NCI-H1105 (cell line): ENCODE measurements at regions not wholly inside any gene's neighbourhood (a gene's known extent, or its start where the extent isn't known, plus 50 kb on each side); places are given as distances from the start of the nearest gene placed in this dataset.

Experiments used
- DNase-seq: peaks from one replicate; lab custom pipeline; 2025; lab: John Stamatoyannopoulos, UW

DNA sequence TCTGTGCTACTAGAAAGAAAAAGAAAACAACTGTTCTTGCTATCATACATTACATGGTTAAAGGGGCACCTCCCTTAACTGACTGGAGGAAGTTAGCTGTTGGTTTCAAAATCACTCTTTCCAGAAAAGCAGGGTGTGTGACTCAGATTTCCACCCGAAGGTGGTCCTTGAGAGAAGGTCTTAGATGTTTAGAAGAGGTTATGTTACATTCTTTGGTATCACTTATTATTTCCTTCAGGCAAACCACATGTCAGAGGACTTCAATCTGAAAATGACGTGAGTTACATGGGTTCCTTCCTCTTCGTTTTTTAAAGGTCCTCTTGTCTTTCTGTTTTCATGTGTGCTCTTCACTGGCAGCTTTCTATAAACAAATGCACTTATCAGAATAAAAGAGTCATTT is 307.9 kb upstream of the CBLB start:
- no peak for DNase-seq

DNA sequence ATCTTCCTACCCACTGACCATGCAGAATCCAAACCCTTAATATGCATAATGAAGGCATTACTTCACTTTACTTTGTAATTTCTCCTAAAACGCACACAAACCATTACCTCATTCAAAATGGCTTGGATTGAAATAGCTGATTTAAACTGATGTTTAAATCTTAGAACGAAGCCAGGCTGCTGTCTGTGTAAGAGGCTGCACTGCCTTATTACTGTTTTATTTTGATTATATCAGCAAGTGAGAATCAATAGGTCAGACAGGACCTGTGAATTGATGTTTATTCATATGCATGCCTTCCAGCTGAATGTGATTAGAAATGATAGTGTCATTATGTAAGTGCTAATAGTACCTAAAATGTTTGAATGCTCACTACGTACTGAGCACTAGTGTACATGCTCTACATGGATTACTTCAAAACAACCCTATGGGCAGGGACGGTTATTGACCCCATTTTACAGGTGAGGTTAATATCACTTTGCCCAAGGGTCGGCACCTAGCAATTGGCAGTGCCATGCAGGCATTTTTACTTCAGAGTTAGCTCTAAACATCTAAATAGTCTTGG is 314.2 kb upstream of the CBLB start:
- no peak for DNase-seq

DNA sequence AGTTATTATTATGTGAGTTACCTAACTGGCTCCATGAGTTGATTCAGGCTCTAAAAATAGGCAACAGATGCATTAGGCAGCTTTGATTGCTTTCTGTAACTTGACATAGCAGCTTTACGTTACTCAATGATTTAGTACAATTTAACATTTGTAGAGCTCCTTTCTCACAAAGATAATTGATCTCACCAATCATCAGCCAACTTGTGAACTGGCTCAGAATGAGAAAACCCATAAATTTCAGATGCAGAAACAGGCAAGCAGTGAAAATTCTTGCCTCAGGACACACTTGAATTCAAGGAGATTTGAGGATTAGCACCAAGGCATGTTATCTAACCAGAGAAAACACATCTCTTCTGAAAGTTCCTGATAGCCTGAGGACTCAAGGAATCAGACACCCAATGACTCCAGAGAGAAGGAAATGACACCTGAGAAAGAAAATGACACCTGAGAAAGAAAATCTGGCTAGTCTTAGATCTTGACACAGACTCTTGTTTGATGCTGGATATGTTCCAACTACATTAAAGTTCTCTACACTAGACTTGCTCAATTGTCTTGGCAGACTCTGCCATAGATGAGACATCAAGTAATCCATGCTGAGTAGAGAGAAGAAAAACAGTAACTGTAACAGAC is 315.1 kb upstream of the CBLB start:
- no peak for DNase-seq

DNA sequence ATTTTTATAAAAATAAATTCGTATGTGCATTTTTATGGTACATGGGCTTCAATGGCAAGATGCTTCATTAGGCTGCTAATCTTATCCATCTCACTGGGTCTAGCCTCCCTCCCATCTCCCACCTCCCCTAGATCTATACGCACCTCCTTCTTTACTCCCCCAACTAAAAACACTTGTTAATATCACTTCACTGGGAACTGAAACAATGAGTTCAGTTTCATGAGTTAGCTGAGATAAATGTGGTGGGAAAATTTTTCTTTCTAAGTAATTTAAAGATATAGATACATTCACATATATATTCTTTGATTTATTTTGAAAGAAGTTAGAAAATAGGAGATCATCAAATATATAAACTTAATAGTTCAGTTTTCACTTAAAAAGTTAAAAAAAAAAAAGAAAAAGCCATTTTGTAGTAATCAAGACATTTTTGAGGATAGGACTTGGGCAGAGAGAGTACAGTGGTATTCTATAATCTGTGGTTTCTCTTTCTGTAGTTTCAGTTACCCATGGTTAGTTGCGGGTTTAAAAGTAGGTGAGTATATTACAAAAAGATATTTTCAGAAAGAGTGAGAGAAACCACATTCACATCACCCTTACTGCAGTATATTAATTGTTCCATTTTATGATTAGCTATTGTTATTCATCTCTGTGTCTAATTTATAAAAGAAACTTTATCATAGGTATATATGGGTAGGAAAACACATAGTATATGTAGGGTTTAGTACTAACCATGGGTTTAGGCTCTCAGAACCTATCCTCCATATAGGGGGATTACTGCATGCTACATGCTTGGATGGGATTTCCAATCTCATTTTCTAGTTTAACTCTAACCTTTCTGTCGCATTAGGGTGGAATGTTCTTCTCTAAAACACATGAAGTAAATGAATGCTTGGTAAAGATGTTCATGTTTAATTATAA is 316.0 kb upstream of the CBLB start:
- DNase-seq: no peak

DNA sequence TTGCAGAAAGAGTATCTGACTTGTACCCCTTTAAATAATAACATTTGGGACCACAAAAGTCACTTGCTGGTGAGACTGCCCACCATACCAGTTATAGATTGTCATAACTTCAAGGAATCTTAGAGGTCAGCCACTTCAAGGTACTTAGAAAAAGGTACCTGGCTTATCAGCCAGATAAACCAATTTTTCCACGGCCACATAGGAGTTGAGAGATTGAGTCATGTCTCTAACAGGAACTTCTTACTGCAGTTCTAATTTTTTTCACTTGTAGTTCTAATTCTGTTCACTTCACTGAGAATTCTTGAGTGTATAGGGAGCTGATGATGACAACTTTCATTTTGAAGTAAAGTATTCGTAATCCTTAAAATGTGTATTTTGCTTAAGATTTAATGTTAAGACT is 317.1 kb upstream of the CBLB start:
- DNase-seq: no peak

DNA sequence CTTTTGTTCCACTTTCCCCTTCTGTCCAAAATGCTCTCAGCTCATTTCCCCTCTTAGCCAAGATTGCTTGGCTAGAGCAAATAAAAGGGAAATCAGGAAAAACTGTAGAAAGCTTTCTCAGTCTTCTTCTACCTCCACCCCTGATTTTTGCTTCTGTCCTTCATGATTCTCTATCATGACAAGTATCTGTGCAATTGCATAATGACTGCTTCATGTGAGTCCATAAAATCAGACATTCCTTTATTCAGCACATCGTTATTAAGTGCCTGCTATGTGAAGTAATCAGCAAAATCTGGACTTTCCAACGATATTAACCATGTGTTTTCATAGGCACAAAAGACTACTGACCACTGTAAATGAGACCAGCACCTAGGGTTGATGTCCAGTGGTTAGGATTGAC is 321.5 kb upstream of the CBLB start:
- no peak for DNase-seq

DNA sequence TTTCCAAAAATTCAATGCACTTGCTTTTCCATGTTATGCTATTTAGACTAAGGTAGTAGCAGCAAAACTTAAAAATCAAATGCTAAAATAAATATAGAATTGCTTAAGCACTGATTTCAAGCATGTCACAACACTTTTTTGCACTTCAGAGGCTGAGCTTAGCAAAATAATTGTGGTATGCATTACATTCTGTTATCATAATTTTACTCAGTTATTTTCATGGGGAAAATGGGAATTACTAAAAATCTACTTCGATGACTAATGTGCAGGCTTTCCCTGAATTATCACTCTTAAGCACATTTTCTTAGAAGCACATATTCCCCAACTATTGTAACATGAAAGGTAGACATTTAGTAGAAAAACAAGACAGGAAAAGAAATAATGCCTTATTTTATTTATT is 322.4 kb upstream of the CBLB start:
- no peak for DNase-seq

DNA sequence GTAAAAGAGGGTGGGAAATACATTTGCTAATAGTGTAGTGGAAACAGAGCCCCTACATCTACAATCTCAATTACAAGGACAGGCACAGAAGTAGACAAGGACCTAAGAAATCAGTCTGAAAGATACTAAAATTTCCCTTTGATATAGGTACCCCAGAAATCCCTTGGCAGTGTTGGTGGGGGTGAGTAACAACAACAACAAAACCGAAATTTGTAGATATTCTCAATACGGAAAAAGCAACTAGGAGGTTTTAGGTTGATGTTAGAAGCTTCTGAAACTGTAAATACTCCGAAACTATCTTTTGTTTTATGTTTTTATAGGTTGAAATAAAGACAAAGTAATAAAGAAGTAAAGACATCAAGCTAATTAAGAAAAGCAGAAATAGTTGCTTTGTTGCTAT is 323.1 kb upstream of the CBLB start:
- no peak for DNase-seq

DNA sequence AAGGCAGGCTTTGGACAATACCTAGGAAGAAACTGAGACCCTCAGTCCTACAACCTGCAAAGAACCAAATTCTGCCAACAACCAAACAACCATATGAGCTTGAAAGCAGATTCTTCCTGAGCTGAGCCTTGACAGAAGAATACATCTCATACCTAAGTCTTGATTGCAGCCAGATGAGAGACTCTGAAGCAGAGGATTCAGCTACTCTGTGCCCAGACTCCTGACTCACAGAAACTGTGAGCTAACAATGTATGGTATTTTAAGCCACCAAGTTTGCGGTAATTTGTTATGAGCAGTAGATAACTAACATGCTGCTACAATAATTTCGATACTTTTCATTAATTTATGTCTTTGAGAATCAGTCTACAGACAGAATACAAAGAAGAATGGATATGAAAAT is 325.1 kb upstream of the CBLB start:
- no peak for DNase-seq

DNA sequence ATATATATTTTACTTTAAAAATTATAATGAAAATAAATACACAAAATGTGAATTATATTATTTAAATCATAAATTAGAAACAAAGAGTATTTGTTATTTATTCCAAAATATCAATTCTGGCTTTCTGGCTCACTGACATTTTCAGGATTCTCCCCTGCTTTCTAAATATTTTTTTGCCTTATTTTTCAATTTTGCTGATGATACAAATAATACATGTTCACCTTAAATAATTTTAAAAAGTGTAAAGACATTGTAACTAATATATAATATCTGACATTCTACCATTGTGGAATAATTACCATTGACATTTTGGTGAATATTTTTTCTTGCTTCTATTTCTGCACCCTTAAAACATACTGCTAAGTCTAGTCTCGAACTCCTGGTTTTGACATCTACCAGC is 325.9 kb upstream of the CBLB start:
- no peak for DNase-seq

DNA sequence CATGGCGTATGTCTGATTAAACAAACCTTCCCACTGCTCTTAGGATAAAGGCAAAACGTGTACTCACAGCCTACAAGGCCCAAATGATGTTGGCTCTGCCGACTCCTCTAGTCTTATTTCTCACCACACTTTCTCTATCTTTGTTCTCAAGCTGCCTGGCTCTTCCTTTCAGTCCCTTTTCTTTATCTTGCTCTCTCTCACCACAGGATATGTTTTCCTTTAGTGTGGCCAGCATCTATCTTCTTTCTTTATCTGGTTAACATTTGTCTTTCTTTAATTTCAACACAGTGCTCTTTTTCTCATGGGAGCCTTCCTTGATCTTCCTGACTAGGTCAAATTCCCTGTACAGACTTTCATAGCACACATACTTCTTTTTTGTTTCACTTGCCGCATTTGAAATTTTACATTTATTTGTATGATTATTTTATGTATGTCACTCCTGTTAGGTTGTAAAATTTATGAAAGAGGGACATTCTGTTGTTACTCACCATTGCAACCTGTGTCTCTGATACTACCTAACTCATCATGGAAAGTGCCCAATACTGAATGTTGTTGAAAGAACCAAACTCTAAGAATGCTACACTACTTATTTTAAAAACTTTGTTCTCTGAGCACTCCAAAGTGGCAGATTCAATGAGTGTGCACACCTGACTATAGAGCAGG is 328.9 kb upstream of the CBLB start:
- DNase-seq: no peak

DNA sequence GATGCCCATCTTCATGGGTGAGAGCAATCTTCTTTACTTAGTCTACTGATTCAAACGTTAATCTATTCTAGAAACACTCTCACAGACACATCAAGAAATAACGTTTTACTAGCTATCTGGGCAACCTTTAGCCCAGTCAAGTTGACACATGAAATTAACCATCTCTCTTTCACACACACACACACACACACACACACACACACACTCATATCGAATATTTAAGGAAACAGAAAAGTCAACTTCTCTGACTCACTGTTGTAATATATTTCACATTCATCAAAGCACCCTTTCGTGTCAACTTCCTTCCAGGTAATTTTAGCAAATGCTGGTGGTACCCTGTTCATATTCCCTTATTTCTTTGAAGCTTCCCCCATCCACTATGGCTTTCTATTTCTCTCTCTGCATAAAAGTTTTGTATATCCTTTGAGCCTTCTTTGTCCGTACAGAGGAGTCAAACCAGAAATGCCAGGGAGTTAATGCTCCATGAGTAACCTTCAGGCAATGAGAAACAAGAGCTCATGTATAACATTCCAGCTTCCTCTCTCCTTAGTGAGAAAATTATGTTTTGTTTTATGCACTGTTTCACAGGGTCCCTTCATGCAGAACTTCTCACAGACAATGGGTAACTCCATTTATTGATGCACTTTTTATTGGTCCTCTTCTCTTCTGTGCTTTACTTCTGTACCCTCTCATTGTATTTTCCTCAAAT is 335.5 kb upstream of the CBLB start:
- DNase-seq: no peak

DNA sequence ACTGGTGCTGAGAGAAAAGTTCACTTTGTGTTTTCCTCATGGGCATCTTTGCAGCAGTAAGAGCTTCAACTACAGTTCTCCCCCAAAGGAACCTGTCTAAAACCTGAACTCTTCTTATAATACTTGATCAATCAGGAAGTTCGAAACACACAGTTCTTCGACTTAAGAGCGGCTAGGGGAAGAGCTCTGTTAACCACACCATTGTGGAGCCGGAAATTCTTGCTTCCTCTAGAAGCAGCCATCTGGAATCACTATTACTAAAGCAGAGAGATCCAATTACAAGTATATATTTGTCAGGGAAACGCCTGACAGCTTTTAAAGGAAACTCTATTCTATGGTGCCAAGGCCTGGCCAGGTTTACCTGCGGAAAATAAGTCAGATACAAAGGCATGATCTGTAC is 337.3 kb upstream of the CBLB start:
- DNase-seq: no peak

DNA sequence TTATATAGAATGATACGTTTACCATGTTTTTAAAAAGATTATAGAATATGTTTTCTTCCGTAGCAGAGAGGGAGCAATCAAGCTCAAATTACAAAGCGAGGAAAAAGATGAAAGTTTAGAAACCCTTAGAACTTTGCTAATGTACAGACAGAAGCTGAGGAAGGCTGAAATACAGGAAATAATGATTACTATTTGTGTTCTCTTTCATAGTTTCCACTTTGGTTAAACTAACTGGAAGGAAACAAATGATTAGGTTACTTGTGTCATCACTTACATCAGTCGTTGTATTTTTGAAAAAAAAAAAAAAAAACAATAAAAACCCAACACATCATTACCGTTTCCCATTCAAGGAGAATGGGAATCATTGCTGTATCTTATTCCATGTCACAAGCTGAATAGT is 337.8 kb upstream of the CBLB start:
- DNase-seq: no peak

DNA sequence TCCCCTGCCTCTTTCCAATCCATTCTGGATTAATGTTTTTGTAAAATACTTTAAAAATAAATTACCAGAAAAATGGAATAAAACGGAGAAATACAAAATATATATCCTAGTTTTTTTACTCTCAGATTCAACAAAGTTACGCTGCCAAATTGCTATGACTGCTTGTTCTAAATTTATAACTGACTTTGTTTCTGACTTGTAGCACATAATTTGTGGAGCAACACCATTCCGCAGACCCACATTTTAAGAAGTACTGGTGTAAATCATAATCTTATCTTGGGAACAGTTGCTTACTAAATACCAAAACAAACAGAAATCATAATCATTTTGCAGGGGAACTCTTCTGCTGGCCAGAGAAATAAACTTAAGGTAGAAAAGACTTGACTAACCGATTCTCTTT is 339.4 kb upstream of the CBLB start:
- no peak for DNase-seq

DNA sequence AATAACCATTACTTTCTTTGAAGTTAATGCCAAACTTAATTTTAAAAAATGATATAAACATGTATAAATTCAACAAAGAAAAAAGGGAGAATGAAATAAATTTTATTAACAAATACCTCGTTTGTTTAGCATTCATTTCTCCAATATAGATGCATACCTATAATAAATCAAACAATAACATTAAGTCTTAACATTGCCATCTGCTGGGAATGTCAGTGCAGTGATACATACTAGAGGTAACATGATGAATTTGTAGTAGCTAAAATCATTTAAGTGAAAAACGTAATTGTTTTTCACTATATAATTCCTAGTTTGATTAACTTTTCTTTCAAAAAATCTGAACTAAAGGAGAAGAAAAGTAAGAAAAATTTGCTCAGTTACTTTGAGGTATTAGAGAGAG is 340.2 kb upstream of the CBLB start:
- DNase-seq: no peak

DNA sequence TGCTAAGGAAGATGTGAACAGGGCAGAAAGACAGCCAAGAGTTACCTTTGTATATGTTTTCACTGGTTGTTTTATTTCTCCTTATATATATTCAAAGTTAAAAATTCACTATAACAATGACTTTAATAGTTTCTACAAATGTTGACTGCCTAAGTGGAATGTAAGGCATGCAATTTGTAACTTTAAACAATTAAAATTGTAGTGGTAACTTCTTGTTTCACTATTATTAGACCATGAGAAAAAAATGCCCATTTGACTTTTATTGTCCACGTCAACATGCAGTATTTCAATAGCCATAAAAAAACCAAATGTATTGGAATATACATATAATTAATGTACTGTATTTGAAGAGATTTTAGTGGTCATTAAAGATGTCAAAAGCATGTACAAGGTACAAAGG is 340.7 kb upstream of the CBLB start:
- no peak for DNase-seq

DNA sequence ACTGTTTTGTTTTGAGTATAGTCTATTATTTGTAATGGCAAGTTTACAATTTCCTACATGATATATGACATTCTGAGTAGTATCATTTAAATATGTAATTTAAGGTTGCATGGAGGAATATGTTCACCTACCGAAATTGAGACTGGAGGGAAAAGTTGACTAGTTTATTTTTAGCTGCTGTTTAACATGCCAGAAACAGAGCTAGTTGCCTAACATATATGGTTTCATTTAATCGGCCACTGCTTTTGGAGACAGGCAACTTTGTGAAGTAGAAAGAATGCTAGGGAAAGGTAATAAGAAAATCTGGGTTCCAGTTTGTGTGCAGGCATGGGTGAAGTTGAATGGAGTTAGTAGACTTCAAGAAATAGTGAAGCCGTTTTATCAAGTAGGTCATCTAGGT is 342.1 kb upstream of the CBLB start:
- no peak for DNase-seq

DNA sequence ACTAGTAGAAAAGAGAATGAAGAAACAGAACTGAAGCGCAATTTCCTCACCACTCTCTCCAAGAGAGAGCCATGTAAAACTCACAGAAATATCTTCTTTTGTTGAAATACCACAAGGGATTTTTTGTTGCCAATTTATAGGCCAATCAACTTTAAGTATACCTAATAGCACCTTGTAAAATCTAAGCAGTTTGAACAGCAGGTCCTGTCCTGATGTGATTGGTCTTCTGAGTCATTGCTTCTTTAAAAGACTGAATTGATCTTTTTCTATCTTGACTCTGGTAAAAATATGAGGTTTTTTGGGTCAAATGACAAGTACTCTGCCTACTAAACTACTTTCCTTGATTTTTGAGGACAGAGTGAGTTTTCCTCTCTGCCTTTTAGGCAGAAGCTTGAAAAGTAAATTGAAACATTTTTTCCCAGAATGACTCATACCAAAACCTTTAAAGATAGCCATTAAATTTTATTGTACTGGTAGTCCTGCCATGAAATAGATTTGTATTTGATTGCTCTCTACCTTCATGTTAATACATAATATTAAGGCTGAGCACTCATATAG is 343.9 kb upstream of the CBLB start:
- DNase-seq: no peak

DNA sequence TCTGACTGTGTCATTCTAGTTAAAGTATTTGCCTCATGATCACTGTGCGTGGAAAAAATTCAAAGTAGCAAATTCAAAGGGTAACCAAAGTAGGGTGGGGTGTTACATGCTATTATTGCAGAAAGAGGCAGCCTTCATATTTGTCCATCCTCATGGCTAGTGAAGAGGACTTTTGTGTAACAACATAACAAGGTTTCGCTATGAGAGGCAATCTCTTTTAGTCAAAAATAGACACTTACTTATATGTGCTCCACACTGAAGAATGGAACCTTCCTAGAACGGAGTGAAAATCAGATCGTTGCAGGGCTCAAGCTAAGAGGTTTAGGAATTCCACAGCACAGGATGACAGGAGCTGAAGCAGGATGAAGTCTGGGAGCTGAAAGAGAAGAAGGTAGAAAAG is 345.1 kb upstream of the CBLB start:
- no peak for DNase-seq

DNA sequence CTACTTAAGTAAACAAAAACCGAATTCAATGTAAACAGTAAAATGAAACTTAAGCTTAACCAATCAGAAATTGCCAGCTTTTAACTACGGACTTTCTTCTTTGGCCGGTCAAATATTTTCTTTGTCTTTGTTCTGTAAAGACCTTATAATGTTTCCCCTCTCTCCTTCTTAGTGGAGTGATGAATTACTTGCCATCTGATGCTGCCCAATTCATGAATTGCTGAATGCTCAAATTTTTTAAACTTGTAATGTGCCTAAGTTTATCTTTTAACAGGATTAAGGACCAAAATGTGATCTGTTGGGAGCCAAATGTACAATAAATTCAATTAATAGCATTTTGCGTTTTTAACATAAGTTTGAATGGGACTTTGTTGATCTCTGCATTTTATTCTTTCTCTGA is 345.8 kb upstream of the CBLB start:
- no peak for DNase-seq

DNA sequence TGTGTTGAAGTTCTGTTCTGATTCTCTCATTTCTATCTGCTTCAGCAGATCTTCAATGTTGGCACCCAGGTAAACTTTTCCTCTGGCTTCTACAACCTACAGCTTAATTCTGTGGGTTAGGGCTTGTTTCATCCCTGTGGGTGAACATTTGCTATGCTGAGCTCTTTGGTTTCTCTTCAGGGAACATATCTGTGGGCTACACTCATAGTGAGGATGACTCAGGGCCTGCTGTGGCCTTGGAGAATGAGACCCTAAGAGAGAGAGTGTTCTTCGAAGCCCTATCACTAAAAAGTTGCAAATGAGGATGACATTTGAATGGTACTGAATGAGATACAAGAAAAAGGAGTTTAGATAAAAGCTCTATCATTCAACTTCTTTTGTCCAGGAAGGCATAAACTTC is 346.2 kb upstream of the CBLB start:
- DNase-seq: no peak
